Sciatic nerve (tissue), 2 donors: ENCODE measurements at regions not wholly inside any gene's neighbourhood (a gene's known extent, or its start where the extent isn't known, plus 50 kb on each side); places are given as distances from the start of the nearest gene placed in this dataset.

Experiments used
- ATAC-seq: fragments of 200-7000 bp; cut with Tn5 transposase; one replicate; pipeline ENCODE4 v1.9.1; 2020; ENCODE audit warnings: mild to moderate bottlenecking, moderate library complexity
- DNase-seq: peaks from one replicate; pipeline ENCODE4 v3.0.0-alpha.2; 2020; ENCODE audit warnings: low spot score
- intact Hi-C: fragments of 100-400 bp; cut with DNase I; formaldehyde crosslinking; loops from one replicate; pipeline ENCODE4 v1.14.2; 2022
- donor health status: DM: no; HTN: no; CAD: no.
- donor health status: DM: no; HTN: no; CAD: no.

DNA sequence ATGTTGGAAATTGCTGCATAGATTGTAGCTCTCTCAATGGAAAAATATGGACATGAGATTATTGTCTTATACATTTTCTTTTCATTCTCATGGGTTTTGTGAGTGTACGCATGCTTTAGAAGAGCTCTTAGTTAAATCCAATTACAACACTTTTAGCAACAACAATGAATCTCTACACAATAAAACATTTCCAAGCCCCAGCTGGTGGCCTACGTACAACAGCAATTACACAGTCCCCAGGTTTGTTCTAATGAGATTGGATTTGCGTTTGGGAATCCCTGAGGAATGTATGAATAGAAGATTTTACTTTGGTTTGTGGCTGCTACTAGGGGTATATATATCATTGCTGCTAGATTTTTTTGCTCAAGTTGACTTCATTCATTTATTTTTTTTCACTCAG lies 98.6 kb downstream of the FHDC1 start:
- intact Hi-C loops, result no loop called here
- ATAC-seq, result no peak

DNA sequence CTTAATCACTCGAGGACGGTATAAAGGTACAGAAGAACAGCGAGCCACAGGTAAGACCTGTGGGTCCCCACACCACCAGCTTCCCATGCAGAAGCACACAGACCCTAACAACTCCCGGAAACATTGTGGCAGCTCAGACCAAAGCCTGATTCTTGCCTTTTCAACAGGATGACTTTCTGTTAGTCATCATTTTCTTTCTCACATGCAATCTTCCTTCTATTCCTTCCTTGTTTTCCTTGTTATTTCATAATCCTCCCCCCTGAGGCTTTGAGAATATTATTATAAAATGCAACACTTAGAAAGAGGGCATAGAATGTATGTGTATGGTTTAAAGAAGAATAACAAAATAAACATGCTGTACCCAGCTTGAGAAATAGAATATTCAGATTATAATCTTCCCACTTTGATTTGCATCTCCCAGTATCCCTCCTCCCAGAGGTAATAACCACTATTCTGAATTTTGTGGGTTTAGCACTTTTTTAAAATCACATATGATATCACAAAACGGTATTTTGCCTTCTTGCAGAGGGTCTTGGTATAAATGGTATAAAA lies 100.9 kb downstream of the FHDC1 start:
- DNase-seq (no peak), ATAC-seq (no peak)
- intact Hi-C loops, result no loop called here

More for the DNA sequence above, 98.6 kb downstream of the FHDC1 start:
- no peak for DNase-seq

DNA sequence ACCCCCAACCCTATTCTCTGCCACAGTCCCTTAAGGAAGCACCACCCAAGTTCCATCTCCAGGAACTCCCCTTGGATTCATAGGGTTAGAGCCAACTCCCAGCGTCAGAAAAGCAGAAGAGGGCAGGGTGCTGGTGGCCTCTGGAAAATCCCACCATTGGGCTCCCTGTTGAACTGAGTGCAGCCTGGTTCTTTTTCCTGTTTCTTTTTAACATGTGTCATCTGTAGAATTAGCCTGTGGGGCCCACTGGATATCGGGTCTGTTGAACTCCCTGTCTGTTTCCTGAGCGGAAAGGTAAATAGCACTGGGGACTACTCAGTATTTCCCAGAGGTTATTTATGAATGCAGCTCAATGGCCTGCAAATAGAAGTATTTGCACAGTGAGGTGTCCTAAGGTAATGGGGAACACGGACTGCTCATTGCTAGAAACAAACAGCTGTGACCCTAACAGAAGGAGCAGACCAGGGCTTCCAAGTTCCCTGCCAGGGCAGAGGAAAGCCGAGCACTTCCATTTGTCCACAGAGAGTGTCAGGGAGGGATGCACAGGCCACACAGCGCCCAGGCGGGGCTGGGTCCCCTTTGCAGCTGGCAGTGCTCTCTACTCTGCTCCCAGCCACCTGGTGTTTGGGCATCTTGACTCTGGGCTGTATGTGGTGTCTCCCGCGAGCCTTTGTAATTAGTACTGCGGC lies 102.6 kb downstream of the FHDC1 start:
- intact Hi-C loops, result no loop called here
- ATAC-seq, result no peak
- DNase-seq, result no peak

DNA sequence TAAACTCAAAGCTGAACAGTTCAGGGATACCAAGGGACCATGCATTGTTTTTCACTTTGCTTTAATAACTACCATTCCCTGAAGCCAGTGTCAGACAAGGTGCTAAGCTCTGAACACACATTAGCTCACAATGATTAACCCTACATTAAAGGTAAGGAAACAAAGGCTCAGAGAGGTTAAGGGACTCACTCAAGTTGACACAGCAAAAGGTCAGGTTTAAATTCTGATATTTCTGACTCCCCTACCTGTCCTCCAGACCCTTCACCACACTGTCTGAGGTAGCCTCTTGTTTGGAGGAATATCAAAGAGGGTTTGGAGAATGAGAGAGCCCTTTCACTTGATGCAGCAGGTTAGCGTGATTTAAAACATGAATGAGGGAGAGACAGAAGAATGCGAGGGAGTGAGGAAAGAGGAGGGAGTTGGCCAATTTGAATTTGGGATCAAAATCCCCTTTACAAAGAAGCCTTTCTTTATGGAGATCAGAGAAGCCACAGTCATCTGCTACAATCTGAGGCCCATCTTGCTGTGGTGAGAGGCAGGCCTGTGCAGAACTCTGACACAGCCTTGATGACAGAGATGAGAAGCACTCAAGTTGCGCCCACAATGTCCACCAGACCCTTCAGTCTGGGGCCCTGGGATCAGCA lies 103.5 kb downstream of the FHDC1 start:
- no peak for ATAC-seq
- DNase-seq, result no peak
- intact Hi-C loops, result no loop called here

DNA sequence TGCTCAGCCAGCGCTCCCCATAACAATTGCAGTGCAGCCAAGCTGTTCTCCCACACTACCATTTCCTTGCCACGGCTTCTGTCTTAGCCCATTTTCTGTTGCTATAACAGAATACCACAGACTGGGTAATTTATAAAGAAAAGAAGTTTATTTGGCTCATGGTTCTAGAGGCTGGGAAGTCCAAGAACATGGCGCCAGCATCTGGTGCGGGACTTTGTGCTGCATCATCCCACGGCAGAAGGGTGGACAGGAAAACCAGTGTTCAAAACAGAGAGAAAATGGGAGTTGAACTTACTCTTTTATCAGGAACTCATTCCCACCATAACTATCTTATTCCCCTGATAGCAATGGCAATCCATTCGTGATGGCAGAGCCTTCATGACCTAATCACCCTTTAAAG lies 104.6 kb downstream of the FHDC1 start:
- DNase-seq, result no peak
- intact Hi-C loops, result no loop called here

DNA sequence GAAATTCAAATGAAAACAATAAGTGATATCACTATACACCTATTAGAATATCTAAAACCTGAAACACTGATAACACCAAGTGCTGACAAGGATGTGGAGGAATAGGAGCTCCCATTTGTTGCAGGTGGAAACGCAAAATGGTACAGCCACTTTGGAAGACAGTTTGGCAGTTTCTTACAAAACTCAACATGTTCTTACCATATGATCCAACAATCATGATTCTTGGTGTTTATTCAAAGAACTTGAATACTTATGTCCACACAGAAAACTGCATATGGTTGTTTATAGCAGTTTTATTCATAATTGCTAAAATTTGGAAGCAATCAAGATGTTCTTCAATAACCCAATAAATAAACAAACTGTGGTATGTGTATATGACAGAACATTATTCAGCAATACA lies 107.9 kb downstream of the FHDC1 start:
- ATAC-seq, result no peak
- intact Hi-C loops, result no loop called here
- no peak for DNase-seq

More for the DNA sequence above, 104.6 kb downstream of the FHDC1 start:
- no peak for ATAC-seq

DNA sequence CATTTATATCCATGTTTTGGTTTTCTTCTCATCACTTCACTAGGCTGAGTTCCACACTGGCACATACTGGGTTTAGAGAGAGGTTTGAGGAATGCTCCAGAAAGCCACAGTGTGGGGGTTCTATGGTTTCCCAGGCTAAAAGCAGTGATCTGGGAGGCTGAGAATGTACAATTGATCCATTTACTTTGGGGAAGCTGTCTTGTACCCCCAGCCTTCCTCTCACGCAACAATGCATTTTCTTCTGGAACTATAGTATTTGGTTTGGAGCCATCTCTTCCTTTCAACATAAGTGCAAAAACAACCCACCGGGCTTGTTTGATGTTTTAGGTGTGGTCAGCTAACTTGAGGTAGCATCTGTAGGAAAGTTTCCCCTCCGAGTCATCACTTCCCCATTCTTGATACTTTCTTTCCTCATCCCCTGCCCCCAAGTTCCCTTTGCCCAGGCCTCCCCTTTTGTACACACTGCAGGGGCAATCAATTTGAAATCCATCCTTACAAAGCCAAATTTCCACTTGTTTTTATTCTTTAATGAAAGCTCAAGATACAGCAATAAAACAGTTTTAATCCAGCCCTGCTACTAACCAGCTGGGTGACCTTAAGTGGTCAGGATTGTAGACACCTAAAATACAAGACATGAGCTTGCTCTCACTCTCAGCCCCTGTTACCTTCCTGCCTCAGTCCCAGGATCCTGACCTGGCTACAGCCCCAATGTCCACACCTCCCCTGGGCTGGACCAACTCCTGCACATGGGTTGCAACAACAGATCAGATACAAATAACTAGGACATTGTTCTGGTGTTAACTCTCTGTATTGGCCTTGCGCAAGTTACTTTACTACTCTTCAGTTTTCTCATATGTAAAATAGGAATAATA lies 109.2 kb downstream of the FHDC1 start:
- intact Hi-C loops, result no loop called here
- ATAC-seq (no peak), DNase-seq (no peak)

DNA sequence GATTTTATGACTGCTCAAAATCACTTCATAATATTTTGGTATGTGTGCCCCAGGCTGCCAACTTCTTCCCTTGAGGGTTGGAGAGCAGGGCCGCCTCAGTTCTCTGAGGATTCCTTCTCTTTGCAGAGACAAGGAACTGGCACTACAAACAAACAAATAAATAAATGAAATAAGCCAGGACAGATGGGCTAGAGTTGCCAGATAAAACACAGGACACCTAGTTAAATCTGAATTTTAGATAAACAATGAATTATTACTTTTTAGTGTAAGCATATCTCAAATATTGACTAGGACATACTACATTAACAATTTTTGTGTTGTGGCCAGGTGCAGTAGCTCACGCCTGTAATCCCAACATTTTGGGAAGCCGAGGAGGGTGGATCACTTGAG lies 122.5 kb downstream of the FHDC1 start:
- intact Hi-C loops, result no loop called here
- ATAC-seq (no peak), DNase-seq (no peak)

DNA sequence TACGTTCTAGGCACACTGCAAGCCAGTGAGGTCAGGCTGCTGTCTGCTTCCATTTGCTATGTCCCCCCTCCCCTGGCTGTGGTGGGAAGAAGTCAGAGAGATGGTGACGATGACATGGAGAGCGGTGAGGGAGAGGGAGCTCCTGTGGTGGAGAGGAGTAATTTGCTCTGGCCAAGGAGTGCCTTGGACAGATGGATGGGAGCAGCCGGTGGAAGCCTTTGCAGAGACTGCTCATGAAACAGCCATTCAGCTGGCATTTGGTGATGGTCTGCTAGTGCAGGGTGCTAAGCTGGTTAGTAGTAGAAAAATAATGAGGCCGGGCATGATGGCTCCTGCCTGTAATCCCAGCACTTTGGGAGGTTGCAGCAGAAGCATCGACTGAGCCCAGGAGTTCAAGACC lies 124.1 kb downstream of the FHDC1 start:
- no peak for DNase-seq
- no peak for ATAC-seq

DNA sequence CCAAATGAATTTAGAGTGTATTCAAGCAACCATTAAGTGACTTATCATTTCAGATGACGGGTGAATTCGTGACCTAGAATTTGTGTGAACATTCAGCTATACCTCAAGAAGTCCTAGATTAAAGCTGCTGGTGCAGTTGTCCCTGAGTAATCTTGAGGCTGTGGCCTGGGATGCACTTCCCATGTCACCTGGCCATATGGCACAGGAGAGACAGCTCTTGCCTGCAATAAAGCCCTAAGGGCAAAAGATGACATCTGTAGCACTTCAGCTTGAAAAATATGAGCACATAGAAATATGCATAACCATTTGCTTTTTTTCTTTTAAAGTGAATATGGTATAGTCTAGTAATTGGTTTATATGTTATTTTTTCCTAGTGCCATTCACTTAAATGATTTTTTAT lies 125.8 kb downstream of the FHDC1 start:
- no peak for ATAC-seq
- DNase-seq, result no peak
- intact Hi-C loops, result no loop called here

More for the DNA sequence above, 124.1 kb downstream of the FHDC1 start:
- intact Hi-C loops, result no loop called here

DNA sequence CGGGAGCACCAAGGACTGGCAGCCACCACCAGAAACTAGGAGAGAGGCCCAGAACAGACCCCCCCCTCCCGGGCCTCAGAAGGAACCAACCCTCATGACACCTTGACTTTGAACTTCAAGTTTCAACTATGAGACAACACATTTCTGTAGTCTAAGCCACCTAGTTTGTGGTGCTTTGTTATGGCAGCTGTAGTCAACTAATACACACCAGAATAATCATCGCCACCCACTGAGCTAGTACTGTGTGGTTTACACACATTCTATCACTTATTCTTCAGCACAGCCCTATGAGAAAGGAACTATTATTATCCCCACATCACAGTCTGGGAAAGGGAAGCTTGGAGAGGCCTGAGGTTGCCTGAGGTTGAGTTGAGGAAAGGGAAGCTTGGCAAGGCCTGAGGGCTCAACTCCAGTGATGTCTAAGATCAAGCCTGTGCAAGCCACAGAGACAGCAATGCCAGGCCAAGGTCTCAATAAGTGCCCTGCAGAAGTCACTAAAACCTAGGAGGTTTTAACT lies 126.6 kb downstream of the FHDC1 start:
- intact Hi-C loops, result no loop called here
- DNase-seq, result no peak
- no peak for ATAC-seq

DNA sequence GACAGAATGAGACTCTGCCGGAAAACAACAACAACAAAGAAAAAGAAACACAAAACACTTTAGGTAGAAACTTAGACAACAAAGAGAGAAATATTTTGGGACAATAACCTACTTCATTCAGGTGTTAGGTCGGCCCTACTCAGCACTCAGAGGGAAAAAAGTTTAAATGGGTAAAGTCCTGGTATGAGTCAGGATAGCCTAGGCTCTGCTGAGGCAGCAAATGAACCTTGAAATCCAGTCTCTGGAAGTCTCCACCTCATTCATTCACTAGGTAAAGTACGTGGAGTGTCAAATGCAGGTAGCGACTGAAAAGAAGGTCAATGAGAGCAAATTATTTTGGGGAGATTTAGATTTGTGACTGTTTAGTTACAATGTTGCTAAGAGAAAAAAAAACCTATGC lies 127.4 kb downstream of the FHDC1 start:
- ATAC-seq (no peak), DNase-seq (no peak)
- intact Hi-C loops, result no loop called here

DNA sequence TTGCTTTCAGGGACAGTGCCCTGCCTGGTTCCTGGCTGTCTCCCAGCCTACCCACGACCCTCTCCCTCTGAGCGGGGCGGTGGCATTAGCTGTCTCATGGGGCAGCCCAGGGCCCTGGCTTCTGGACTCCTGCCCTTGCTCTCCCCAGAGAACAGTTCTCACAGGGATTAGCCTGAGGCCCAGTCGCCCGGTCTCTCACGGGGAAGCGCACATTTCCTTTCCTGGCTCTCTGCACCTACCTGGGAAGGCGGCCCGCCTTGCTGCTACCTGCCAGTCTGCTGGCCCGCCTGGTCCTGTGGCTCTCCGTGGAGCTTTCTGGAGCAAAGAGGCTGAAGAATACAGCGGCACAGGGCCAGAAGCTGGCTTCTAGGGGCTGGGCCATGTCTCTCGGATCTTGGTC lies 128.4 kb downstream of the FHDC1 start:
- intact Hi-C loops, result no loop called here
- DNase-seq (no peak), ATAC-seq (no peak)

DNA sequence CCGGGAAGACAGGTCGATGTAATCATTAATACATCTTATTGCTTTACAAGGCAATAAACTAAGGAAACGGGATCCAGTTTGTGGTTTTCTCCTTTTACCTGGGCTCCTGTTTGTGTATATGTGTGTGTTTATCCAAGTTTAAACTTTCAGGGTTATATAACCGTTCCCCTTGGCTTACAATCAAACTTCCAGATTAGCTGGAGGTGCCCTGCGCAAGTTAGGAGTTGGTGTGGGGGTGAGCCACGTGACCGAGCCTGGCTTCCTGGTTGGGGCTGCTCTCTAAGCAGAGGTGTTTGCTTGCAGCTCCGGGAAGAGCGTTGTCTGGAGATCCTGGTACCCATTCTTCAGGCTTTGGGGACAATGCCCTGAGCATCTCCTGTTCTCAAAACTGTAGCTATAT lies 129.2 kb downstream of the FHDC1 start:
- no peak for ATAC-seq
- DNase-seq, result no peak
- intact Hi-C loops, result no loop called here

DNA sequence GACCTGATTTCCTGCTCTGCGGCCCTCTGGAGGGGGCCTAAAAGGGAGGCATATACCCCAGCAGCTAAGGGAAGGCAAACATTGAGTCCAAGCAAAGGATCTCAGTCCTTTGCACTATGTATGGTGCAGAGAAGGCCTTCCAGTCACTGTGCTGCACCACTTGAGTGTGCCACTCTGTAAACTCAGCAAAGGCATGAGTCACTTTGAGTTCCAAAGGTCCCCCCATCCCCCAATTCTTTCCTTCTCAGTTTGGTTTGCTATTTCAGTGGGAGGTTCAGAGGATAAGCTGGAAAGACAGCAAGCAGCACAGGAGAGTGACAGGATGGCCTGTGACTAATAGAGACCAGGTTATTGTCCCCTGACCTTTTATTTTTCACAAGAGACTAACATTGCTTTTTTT lies 131.3 kb downstream of the FHDC1 start:
- ATAC-seq (no peak), DNase-seq (no peak)
- intact Hi-C loops, result no loop called here

DNA sequence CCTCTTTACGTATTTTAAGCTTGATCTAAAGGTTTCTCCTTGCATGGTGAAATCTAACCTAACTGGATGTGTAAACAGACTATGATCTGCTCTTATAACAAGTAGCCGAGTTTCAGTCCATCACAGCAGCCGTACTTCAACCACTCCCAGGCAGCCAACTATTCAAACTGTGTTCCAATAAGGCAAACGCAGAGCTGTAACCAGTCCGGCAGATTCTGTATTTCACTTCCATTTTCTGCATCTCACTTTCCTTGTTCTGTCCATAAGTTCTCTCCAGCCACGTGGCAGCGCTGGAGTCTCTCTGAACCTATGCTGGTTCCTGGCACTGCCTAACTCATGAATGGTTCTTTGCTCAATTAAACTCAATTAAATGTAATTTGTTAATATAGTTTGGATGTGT lies 132.6 kb downstream of the FHDC1 start:
- DNase-seq (no peak), ATAC-seq (no peak)
- intact Hi-C loops, result no loop called here

DNA sequence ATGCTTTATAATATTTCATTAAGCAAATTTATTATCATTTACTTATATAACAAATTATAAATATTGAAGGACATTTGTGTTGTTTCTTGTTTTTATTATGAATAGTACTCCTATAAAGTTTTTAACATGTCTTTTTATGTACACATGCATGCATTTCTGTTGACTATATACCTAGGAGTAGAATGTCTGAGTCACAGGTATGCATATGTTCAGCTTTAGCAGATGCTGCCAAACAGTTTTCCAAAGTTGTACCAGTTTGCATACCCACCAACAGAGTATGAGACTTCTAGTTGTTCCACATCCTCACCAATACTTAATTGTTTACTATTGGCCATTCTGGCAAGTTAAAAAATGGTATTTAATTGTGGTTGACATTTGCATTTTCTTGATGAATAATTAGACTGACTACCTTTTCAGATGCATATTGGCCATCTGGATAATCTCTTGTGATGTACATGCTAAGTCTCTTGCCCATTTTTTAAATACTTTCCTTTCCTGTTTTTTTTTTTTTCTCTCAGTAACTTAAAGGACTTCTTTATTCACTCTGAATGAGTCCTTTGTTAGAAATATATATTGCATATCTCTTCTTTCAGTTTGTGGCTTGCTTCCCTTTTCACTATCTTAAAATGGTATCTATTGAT lies 132.2 kb upstream of the TRIM2 start:
- no peak for DNase-seq
- no peak for ATAC-seq
- intact Hi-C loops, result no loop called here

DNA sequence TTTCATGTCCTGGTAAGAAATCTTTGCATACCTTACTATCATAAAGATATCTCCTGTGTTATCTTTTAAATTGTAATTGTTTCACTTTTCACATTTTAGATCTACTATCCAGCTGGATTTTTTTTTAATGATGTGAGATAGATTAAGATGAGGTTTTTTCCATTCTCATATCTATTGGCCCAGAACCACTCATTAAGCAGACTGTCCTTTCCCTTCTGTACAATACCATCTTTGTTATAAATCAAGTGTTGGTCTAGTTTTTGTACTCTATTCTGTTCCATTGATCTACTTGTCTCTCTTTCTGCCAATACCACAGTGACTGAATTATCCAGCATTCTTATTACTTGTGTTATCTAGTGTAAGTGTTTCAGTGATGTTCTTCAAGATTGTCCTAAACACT lies 131.6 kb upstream of the TRIM2 start:
- no peak for ATAC-seq
- intact Hi-C loops, result no loop called here
- no peak for DNase-seq

DNA sequence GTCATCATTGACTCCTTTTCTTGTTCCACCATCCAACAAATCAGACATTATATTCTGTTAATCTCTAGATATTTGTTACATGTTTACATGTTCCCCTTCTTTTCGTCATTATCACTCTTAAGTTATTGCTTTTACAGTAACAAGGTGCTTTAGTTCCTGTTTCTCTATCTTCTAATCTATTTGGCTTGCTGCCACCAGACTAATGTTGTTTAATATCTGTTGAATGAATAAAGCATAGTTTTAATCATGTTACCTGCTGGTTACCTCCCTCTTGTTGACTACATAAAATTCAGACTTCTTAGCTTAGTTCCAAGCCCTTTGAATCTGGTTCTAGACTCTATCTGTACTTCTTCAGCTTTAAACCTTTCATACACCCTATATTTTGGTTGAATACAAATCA lies 129.8 kb upstream of the TRIM2 start:
- intact Hi-C loops, result no loop called here
- ATAC-seq, result no peak
- DNase-seq, result no peak
